ENCODE measurements at regions not wholly inside any gene's neighbourhood (a gene's known extent, or its start where the extent isn't known, plus 50 kb on each side); places are given as distances from the start of the nearest gene placed in this dataset.

- no peak for DNase-seq (ENCODE audit: low read depth in 2 of 2)
Observed at GRCh38 chr6:9112544-9112943, 677.2 kb upstream of the SLC35B3 start.

GRCh38 chr6:9103876-9104521 is 668.7 kb upstream of the SLC35B3 start:
- DNase-seq (ENCODE audit: low read depth in 2 of 2) = no peak

GRCh38 chr6:9101920-9102319 is 666.6 kb upstream of the SLC35B3 start:
- no peak for DNase-seq (ENCODE audit: low read depth in 2 of 2)

GRCh38 chr6:9100869-9101580 is 665.7 kb upstream of the SLC35B3 start:
- no peak for DNase-seq (ENCODE audit: low read depth in 2 of 2)

- DNase-seq (ENCODE audit: low read depth in 2 of 2) = no peak
Observed at GRCh38 chr6:9095729-9096128, 660.4 kb upstream of the SLC35B3 start.

GRCh38 chr6:9095137-9095536 is 659.8 kb upstream of the SLC35B3 start:
- DNase-seq (ENCODE audit: low read depth in 2 of 2) = no peak

GRCh38 chr6:9089724-9090123 is 654.4 kb upstream of the SLC35B3 start:
- no peak for DNase-seq (ENCODE audit: low read depth in 2 of 2)

- no peak for DNase-seq (ENCODE audit: low read depth in 2 of 2)
Observed at GRCh38 chr6:9087470-9087869, 652.1 kb upstream of the SLC35B3 start.

- no peak for DNase-seq (ENCODE audit: low read depth in 2 of 2)
Observed at GRCh38 chr6:9086331-9086730, 651.0 kb upstream of the SLC35B3 start.

- DNase-seq (ENCODE audit: low read depth in 2 of 2) = no peak
Observed at GRCh38 chr6:9085709-9086070, 650.3 kb upstream of the SLC35B3 start.

- no peak for DNase-seq (ENCODE audit: low read depth in 2 of 2)
Observed at GRCh38 chr6:9085054-9085708, 649.8 kb upstream of the SLC35B3 start.

GRCh38 chr6:9083108-9083507 is 647.8 kb upstream of the SLC35B3 start:
- DNase-seq (ENCODE audit: low read depth in 2 of 2) = no peak

GRCh38 chr6:9066726-9067125 is 631.4 kb upstream of the SLC35B3 start:
- no peak for DNase-seq (ENCODE audit: low read depth in 2 of 2)

GRCh38 chr6:9064156-9064555 is 628.8 kb upstream of the SLC35B3 start:
- DNase-seq (ENCODE audit: low read depth in 2 of 2) = no peak

- DNase-seq (ENCODE audit: low read depth in 2 of 2) = no peak
Observed at GRCh38 chr6:9062596-9062995, 627.3 kb upstream of the SLC35B3 start.

GRCh38 chr6:9057937-9058336 is 622.6 kb upstream of the SLC35B3 start:
- DNase-seq (ENCODE audit: low read depth in 2 of 2) = no peak

GRCh38 chr6:9056556-9056955 is 621.2 kb upstream of the SLC35B3 start:
- DNase-seq (ENCODE audit: low read depth in 2 of 2) = no peak

- DNase-seq (ENCODE audit: low read depth in 2 of 2) = no peak
Observed at GRCh38 chr6:9044426-9044825, 609.1 kb upstream of the SLC35B3 start.

GRCh38 chr6:9040718-9041117 is 605.4 kb upstream of the SLC35B3 start:
- no peak for DNase-seq (ENCODE audit: low read depth in 2 of 2)

- no peak for DNase-seq (ENCODE audit: low read depth in 2 of 2)
Observed at GRCh38 chr6:9039258-9039657, 603.9 kb upstream of the SLC35B3 start.

- DNase-seq (ENCODE audit: low read depth in 2 of 2) = no peak
Observed at GRCh38 chr6:9028086-9028485, 592.7 kb upstream of the SLC35B3 start.

GRCh38 chr6:9025796-9026394 is 590.5 kb upstream of the SLC35B3 start:
- no peak for DNase-seq (ENCODE audit: low read depth in 2 of 2)

GRCh38 chr6:9025228-9025627 is 589.9 kb upstream of the SLC35B3 start:
- no peak for DNase-seq (ENCODE audit: low read depth in 2 of 2)
